OCI-LY7 (cell line): ENCODE measurements at regions not wholly inside any gene's neighbourhood (a gene's known extent, or its start where the extent isn't known, plus 50 kb on each side); places are given as distances from the start of the nearest gene placed in this dataset.

Experiments used
- BruUV-seq: library from RNA; stranded (reverse); fragments of 400-500 nt; replicated peaks from 2 replicates; lab custom pipeline; 2021; lab: Mats Ljungman, UMichigan
- CTCF ChIA-PET: fragments of 300-600 bp; sonication (Branson Sonifier 250); formaldehyde crosslinking; loops from one replicate; lab custom pipeline; 2022; ENCODE audit warnings: antibody characterized with exemption; ENCODE audit not compliant: unreplicated experiment; lab: Charles Lee
- POLR2A ChIA-PET: fragments of 300-600 bp; sonication (Branson Sonifier 250); formaldehyde crosslinking; loops from one replicate; lab custom pipeline; 2022; ENCODE audit warnings: antibody characterized with exemption; lab: Charles Lee
- DNase-seq: peaks from one replicate; pipeline ENCODE4 v3.0.0-alpha.2; 2015; ENCODE audit warnings: low spot score
- H2AFZ ChIP-seq: fragments of 200-600 bp; sonication (generic), shearing (Covaris generic); 2 replicates; pipeline ENCODE4 v1.6.1; 2014; ENCODE audit warnings: mild to moderate bottlenecking, antibody characterized with exemption, low read length, moderate library complexity
- H3K27ac ChIP-seq: fragments of 200-600 bp; sonication (generic); 2 replicates; pipeline ENCODE4 v1.5.1; 2014; ENCODE audit warnings: mixed run types, low read depth, mild to moderate bottlenecking, moderate library complexity, low read length, inconsistent platforms; ENCODE audit not compliant: poor library complexity, severe bottlenecking
- H3K36me3 ChIP-seq: fragments of 200-600 bp; sonication (generic); 2 replicates; pipeline ENCODE4 v1.6.1; 2014; ENCODE audit warnings: mild to moderate bottlenecking, antibody characterized with exemption, low read length, moderate library complexity, mixed read lengths; ENCODE audit not compliant: insufficient read depth
- H3K4me1 ChIP-seq: fragments of 200-600 bp; sonication (generic); 2 replicates; pipeline ENCODE4 v1.5.1; 2014; ENCODE audit warnings: mild to moderate bottlenecking, low read length; ENCODE audit not compliant: insufficient read depth, poor library complexity, severe bottlenecking
- H3K4me2 ChIP-seq: fragments of 200-600 bp; sonication (generic); 2 replicates; pipeline ENCODE4 v1.6.1; 2014; ENCODE audit warnings: mild to moderate bottlenecking, low read length
- H3K4me3 ChIP-seq: fragments of 200-600 bp; sonication (generic); 2 replicates; pipeline ENCODE4 v1.5.1; 2014; ENCODE audit warnings: mild to moderate bottlenecking, low read depth, low read length; ENCODE audit not compliant: poor library complexity, severe bottlenecking
- H3K79me2 ChIP-seq: fragments of 200-600 bp; sonication (generic); 2 replicates; pipeline ENCODE4 v1.6.1; 2016; ENCODE audit warnings: low read depth, mild to moderate bottlenecking, low read length, moderate library complexity, mixed read lengths; ENCODE audit not compliant: insufficient read depth
- H3K9me2 ChIP-seq: fragments of 200-600 bp; sonication (generic); 2 replicates; pipeline ENCODE4 v1.6.1; 2016; ENCODE audit warnings: mild to moderate bottlenecking, low read length, mixed read lengths; ENCODE audit not compliant: insufficient read depth
- H3K9me3 ChIP-seq: fragments of 200-600 bp; sonication (generic); 2 replicates; pipeline ENCODE4 v1.6.1; 2014; ENCODE audit warnings: mild to moderate bottlenecking, mixed run types, low read length, mixed read lengths
- H4K20me1 ChIP-seq: fragments of 200-600 bp; sonication (generic); 2 replicates; pipeline ENCODE4 v1.6.1; 2014; ENCODE audit warnings: mild to moderate bottlenecking, antibody characterized with exemption, low read length, moderate library complexity, mixed read lengths; ENCODE audit not compliant: insufficient read depth
- CTCF ChIP-seq: fragments of 200-600 bp; sonication (generic); conservative IDR thresholded peaks from 2 replicates; pipeline ENCODE4 v1.5.1; 2014; ENCODE audit warnings: mild to moderate bottlenecking, antibody characterized with exemption, low read length, moderate library complexity, mixed read lengths
- EZH2phosphoT487 ChIP-seq: fragments of 200-600 bp; sonication (generic); IDR thresholded peaks from 2 replicates; pipeline ENCODE4 v1.6.1; 2018; ENCODE audit warnings: low read depth, borderline replicate concordance, mild to moderate bottlenecking, mixed run types, antibody characterized with exemption, low read length, moderate library complexity, mixed read lengths
- intact Hi-C: fragments of 100-400 bp; cut with micrococcal nuclease; formaldehyde crosslinking; loops from one replicate; pipeline ENCODE4 v1.10.0; 2022; ENCODE audit not compliant: unreplicated experiment

- no peak for TF ChIP-seq EZH2phosphoT487
- TF ChIP-seq CTCF: no peak
- Histone ChIP-seq H3K79me2 (no peaks in the 10 kb centered on the region), H3K36me3 (no peaks in the 10 kb centered on the region), H3K9me2 (no peaks in the 10 kb centered on the region), H3K9me3 (no peaks in the 10 kb centered on the region; the same call in 1 of the 2 replicates), H2AFZ (peak overlapping the region; percentile 81), H4K20me1 (no peaks in the 10 kb centered on the region), H3K4me1 (peaks cover 72% of the 10 kb centered on the region), H3K4me2 (peak overlapping the region; percentile 41), H3K27ac (peak overlapping the region; percentile 38), H3K4me3 (no peak overlapping the region)
- peak; percentile 57 for DNase-seq
- no TSS peak for BruUV-seq
- intact Hi-C loops: loop anchor here (5.0 to 10.0 kb wide), 2 partner anchors 94 to 372 kb away; partner anchors contain the start of gene EPHA4
- CTCF ChIA-PET: no interaction called here
- POLR2A ChIA-PET: interaction anchor here (0.7 to 4.0 kb wide), 10 partner anchors 9 to 215 kb away, joined by 3 to 19 read pairs (median 4); no protein-coding TSS in a partner anchor
Measured at GRCh38 chr2:221200184-221200839, 371.8 kb downstream of the EPHA4 start.

GRCh38 chr2:221202431-221202830 lies 369.7 kb downstream of the EPHA4 start:
- ChIA-PET POLR2A (interaction anchor here (1.3 kb wide), 1 partner anchor 14 kb away, joined by 4 read pairs; no protein-coding TSS in a partner anchor), CTCF (no interaction called here)
- peak; percentile 21 for DNase-seq
- Histone ChIP-seq H3K79me2 (no peaks in the 10 kb centered on the region), H4K20me1 (no peaks in the 10 kb centered on the region), H3K4me1 (peaks cover 67% of the 10 kb centered on the region), H3K36me3 (no peaks in the 10 kb centered on the region), H3K27ac (peak overlapping the region; percentile 88), H2AFZ (peak overlapping the region; percentile 76), H3K4me2 (peak overlapping the region; percentile 62), H3K9me2 (no peaks in the 10 kb centered on the region), H3K9me3 (no peaks in the 10 kb centered on the region; the same call in 1 of the 2 replicates), H3K4me3 (peak overlapping the region; percentile 53)
- intact Hi-C loops: loop anchor here (5.0 to 10.0 kb wide), 2 partner anchors 92 to 370 kb away; partner anchors contain the start of gene EPHA4
- BruUV-seq: TSS peak; percentile 91
- TF ChIP-seq EZH2phosphoT487 (no peak), CTCF (no peak)

GRCh38 chr2:221203125-221203524 lies 369.0 kb downstream of the EPHA4 start:
- CTCF ChIA-PET: interaction anchor here (0.6 kb wide), 1 partner anchor 1286 kb away, joined by 4 read pairs; no protein-coding TSS in a partner anchor
- intact Hi-C loops: loop anchor here (5.0 to 10.0 kb wide), 2 partner anchors 92 to 369 kb away; partner anchors contain the start of gene EPHA4
- peak overlapping the region; percentile 76 for H2AFZ ChIP-seq

More at GRCh38 chr2:221203125-221203524, 369.0 kb downstream of the EPHA4 start:
- Histone ChIP-seq H3K4me1 (peaks cover 60% of the 10 kb centered on the region), H3K27ac (peak overlapping the region; percentile 88), H3K9me2 (no peaks in the 10 kb centered on the region), H3K4me3 (peak overlapping the region; percentile 53), H3K4me2 (peak overlapping the region; percentile 62), H3K9me3 (no peaks in the 10 kb centered on the region; the same call in 1 of the 2 replicates), H3K79me2 (no peaks in the 10 kb centered on the region), H3K36me3 (no peaks in the 10 kb centered on the region), H4K20me1 (no peaks in the 10 kb centered on the region)
- DNase-seq: peak; percentile 94
- POLR2A ChIA-PET: interaction anchor here (0.6 to 1.3 kb wide), 3 partner anchors 13 to 184 kb away, joined by 3 to 4 read pairs (median 4); no protein-coding TSS in a partner anchor
- TF ChIP-seq CTCF: no peak
- TF ChIP-seq EZH2phosphoT487: no peak
- BruUV-seq: no TSS peak
